T-helper 9 cell (primary cell): ENCODE measurements at regions not wholly inside any gene's neighbourhood (a gene's known extent, or its start where the extent isn't known, plus 50 kb on each side); places are given as distances from the start of the nearest gene placed in this dataset.
"Not testable (repeated sequence)": the region's sequence is repeated elsewhere in the genome, so short reads cannot be mapped to it uniquely, and the experiment has no call there.

Experiments
- DNase-seq: peaks from one replicate; pipeline ENCODE4 v3.0.0-alpha.2; 2020

GRCh38 chr1:157367870-157368269, 184.4 kb downstream of the FCRL5 start:
- DNase-seq: no peak

- no peak for DNase-seq
Observed at GRCh38 chr1:157367091-157367739, 185.1 kb downstream of the FCRL5 start.

DNA sequence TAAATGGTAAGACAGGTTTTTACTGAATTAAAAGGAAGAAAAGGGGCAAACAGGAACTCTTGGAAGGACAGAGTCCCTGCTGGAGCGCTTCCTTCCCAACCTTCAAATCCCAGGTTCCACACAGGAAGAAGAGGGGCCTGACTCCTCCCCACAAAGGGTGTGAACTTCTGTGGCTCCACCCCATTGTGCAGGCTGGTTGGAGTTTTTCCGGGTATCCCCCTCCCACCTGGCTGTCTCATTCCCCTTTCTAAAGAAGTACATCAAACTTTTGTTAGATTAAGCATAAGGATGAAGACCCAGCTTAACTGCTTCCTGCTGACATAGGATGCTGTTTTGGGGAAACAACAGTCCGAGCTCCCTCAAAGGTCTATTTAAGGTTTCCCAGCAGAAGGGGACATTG, 187.7 kb downstream of the FCRL5 start:
- DNase-seq: no peak

- DNase-seq: no peak
Observed at GRCh38 chr1:157363660-157364140, 188.6 kb downstream of the FCRL5 start.

- DNase-seq: no peak
Observed at GRCh38 chr1:157360023-157360390, 192.3 kb downstream of the FCRL5 start.

- DNase-seq: no peak
Observed at GRCh38 chr1:157359314-157360022, 192.8 kb downstream of the FCRL5 start.

DNA sequence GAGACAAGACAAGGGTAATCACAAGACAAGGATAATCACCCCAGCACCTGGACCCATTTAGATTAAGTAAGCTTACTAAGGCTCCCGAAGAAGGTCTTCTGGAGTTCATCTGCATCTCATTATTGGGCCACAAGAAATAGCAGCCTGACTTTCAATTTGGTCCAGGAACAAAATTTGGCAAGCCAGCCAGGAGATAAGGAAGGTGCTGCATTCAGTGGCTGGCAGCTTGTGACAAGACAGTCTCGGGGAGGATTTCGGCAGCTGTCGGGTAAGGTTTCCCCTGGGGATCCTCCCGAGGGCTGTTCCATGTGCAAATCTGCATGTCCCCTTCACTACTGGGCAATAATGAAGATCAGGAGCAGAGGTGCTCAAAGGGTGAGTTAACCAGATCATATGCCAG, 195.2 kb downstream of the FCRL5 start:
- DNase-seq: no peak

DNA sequence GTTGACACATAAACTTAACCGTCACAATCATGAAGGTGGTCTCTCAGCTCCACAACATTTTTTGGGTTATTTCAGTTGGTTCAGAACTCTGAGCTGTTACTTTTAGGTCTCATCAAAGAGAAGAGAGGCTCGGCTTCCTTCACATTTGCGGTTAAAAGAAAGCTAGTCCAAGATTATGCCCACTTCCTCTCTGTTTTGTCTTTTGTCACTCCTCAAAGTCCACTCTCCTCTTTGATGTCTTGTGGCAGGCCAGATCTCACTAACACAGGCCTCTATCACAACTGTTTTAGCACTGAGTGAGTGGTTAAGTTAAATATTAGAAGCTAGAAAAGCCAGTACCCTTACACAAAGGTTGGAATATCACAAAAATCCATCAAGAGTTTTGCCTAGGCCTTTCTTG, 195.7 kb downstream of the FCRL5 start:
- DNase-seq: no peak

DNA sequence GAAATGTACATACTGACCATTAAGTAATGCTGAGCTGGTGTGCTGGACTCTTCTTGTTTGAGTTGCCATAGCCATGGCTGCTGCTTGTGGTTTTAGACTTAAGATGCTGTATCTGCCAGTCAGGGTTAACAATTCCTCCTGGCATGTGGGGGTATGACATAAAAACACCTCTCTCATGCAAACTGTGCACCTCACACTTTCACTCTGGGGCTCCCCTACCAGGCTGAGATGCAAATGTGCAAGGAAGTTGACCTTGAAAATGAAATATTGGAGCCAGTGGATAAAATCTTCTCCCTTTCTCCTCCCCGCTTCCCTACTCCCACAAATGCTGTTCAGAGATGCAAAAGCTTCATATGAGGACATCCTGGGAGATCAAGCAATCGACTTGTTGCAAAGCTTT, 198.8 kb downstream of the FCRL5 start:
- DNase-seq: no peak

DNA sequence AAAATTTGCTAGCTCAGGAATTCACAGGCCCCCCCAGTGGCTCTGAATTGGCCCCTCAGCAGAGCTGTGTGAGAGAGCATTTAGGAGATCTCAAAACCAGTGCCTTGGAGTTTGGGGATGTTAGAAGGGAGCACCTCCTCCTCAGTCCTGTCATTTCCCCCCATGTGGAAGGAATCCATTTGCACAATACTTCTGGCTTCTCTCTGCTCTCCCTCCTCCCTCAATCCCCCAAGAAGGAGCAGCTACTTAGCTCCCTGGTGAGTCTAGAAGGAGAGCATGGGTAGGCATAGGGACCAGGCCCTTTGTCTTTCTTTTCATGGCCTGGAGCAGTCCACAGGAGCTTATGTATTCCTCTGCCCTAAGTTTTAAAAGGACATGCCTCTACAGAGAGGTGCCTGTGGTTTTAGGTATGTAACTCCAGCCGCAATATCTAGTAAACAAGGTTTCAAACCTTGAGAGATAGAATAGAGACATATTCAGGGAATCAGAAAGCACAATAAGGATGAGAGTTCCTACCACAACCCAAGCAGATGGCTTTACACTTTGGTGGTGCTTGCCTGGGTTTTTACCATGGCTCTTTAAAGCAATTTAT, 199.4 kb downstream of the FCRL5 start:
- no peak for DNase-seq

- DNase-seq: no peak
Observed at GRCh38 chr1:157352216-157352615, 200.1 kb downstream of the FCRL5 start.

DNA sequence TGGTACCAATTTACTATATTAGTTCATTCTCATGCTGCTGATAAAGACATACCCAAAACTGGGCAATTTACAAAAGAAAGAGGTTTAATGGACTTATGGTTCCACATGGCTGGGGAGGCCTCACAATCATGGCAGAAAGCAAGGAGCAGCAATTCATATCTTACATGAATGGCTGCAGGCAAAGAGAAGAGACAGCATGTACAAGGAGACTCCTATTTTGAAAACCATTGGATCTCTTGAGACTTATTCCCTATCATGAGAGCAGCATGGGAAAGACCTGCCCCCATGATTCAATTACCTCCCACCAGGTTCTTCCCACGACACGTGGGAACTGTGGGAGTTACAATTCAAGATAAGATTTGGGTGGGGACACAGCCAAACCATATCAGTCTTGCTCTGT, 200.5 kb downstream of the FCRL5 start:
- DNase-seq: not testable (repeated sequence)

DNA sequence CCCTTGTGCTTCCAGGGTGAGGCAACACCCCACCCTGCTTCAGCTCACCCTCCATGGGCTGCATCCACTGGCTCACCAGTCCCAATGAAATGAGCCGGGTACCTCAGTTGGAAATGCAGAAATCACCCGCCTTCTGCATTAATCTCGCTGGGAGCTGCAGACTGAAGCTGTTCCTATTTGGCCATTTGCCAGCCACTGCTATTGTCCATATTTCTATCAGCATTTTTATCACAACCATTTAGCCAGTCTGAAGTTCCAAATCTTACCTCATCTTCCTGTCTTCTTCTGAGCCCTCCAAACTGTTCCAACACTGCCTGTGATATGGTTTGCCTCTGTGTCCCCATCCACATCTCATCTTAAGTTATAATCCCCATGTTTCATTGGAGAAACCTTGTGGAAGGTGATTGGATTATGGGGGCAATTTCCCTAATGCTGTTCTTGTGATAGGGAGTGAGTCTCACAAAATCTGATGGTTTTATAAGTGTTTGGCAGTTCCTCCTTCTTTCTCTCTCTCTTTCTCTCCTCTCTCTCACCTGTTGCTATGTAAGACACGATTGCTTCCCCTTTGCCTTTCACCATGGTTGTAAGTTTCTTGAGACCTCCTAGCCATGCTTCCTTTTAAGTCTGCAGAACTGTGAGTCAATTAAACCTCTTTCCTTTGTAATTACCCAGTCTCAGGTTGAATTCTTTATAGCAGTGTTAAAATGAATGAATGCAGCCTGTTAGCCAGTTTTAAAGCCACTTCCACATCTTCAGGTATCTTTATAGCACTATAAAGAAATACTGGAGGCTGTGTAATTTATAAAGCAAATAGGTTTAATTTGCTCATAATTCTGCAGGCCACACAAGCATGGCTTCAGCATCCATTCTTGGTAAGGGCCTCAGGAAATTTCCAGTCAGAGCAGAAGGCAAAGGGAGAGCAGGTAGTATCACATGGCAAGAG, 203.5 kb downstream of the FCRL5 start:
- no peak for DNase-seq

DNA sequence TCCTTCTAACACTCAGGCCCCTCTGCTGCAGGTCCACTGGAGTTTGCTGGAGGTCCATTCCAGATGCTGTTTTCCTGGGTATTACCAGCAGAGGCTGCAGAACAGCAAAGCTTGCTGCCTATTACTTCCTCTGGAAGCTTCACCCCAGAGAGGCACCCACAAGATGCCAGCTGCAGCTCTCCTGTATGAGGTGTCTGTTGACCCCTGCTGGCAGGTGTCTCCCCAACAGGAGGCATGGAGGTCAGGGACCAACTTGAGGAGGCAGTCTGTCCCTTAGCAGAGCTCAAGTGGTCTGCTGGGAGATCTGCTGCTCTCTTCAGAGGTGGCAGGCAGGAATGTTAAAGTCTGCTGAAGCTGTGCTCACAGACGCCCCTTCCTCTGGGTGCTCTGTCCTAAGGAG, 204.8 kb downstream of the FCRL5 start:
- DNase-seq: no peak

DNA sequence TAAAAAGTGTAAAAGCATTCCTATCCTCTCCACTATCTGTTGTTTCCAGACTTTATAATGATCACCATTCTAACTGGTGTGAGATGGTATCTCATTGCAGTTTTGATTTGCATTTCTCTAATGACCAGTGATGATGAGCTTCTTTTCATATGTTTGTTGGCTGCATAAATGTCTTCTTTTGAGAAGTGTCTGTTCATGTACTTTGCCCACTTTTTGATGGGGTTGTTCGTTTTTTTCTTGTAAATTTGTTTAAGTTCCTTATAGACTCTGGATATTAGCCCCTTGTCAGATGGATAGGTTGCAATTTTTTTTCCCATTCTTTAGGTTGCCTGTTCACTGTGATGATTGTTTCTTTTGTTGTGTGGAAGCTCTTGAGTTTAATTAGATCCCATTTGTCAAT, 199.6 kb upstream of the ETV3 start:
- DNase-seq: not testable (repeated sequence)

DNA sequence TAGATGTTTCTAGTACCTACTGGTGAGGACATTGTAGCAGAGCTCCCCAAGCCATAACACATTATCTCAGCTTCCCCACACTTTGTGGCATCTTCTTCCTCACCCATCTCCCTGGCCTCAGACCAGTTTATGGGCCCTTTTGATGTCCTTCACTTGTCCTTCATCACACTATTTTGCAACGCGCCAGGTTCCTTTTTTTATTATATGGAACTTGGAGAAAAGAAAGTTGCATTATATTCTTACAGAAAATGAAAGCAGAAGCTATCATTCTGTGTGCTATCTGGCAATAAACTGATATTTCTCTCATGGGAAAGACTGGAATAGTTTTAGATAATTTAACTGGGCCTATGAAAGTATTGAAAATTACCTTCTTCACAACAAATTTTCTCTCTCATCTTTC, 196.9 kb upstream of the ETV3 start:
- DNase-seq: no peak

DNA sequence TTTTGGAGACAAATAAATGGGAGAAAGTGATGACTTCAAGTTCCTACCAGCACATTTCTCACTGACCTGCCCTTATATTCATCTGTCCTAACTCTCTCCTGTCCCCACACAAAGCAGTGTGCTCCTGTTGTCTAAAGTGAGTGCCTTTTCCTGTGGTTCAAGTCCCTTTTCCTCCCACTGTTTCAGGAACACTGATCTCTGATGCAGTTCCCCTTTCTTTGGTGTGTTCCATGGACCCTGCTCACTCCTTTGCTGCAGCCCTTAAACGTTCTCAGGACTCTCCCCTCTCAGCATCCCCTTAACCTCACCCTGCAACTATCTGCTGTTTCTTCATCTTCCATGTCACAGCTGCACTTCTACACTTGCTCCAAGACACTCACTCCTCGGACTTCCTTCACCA, 195.8 kb upstream of the ETV3 start:
- no peak for DNase-seq

DNA sequence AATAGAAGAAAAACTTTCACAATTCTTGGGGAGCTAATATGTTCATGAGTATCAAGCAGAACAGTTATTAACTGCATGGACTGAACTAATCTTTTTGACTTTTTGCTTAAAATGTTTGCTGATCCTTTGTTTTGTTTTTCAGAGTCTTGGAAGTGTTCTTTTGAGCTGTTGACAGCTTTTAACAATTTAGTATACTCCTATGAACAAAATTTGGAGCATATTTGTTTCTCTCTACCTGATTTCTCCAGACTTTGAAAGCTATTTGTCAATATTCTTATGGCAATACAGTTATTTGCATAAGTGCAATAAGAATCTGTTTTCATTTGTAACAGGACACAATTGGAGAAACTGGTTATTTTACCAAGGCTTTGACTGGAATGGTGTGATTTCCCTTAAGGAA, 192.0 kb upstream of the ETV3 start:
- not testable (repeated sequence) for DNase-seq

- not testable (repeated sequence) for DNase-seq
Observed at GRCh38 chr1:157328120-157328519, 189.9 kb upstream of the ETV3 start.

DNA sequence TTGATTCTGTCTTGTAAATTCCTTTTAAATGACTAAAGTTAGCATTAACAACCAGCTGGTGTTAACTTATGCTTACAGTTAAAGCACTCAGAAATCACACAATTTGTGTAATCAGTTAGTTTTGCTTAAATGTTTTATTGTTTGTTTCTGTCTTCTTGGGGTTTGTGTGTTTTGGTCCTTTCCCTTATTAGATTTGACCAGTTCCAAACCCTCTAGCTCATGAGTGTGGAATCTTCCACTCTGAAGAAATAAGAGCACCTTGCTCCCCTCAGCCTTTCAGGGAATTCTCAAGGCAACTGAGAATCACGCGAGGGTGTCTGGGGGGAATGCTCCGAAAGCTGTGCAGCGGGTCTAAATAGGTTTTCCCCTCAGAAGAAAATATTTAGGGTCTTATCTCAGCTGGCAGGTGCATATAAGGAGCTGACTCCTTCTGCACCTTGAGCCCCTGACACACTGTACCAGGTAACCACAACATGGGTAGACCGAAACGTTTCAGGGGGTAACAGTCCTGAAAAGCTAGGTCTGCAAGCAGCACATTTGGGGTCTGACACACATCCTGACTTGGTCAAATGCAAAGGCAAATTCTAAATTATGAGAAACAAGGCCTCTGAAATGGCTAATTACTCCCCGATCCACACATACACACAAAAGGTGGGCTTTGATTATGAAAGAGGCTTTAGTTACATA, 188.1 kb upstream of the ETV3 start:
- no peak for DNase-seq

DNA sequence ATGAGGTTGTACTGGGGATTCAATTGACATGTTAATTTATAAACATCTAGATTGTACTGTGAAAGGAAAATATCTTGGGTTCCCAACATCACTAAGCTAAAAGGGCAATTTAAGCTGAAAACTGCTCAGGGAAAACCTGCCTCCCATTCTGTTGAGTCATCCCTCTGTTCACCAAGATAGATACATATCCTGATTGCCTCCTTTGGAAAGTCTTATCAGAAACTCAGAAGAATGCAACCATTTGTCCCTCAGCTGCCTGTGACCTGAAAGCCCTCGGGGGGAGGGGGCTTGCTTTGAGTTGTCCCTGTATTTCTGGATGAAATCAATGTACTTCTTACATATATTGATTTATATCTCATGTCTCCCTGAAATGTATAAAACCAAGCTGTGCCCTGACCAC, 187.0 kb upstream of the ETV3 start:
- DNase-seq: no peak

GRCh38 chr1:157321972-157322371, 183.8 kb upstream of the ETV3 start:
- not testable (repeated sequence) for DNase-seq

DNA sequence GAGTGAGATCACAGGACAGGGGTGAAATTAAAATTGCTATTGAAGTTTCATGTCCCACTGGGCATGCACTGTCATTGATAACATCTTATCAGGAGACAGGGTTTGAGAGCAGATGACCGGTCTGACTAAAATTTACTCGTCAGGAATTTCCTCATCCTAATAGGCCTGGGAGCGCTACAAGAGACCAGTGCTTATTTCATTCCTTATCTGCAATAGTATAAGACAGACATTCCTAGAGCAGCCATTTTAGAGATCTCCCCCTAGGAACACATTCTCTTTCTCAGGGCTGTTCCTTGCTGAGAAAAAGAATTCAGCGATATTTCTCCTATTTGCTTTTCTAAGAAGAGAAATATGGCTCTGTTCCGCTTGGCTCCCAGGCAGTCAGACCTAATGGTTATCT, 181.4 kb upstream of the ETV3 start:
- no peak for DNase-seq
